Stomach (tissue), 8 donors: ENCODE measurements at regions not wholly inside any gene's neighbourhood (a gene's known extent, or its start where the extent isn't known, plus 50 kb on each side); places are given as distances from the start of the nearest gene placed in this dataset.
"Not testable (repeated sequence)": the region's sequence is repeated elsewhere in the genome, so short reads cannot be mapped to it uniquely, and the experiment has no call there.

ENCODE experiments used
- DNase-seq, 2 donors: peaks; one replicate each; pipeline versions ENCODE4 v3.0.0 to v3.0.0-alpha.2; 2013 to 2019
- H3K27ac ChIP-seq, 5 donors: fragments of 200-600 bp in 4 of 5; sonication (generic) in 4 of 5; one replicate each; pipeline ENCODE4 v1.5.1; 2013 to 2019; ENCODE audit warnings: mild to moderate bottlenecking in 1 of 5, moderate library complexity in 1 of 5
- H3K27me3 ChIP-seq, 3 donors: fragments of 200-600 bp; sonication (generic); one replicate each; pipeline ENCODE4 v1.5.1; 2017 to 2019; ENCODE audit warnings: mixed run types in 1 of 3
- H3K36me3 ChIP-seq, 4 donors: fragments of 200-600 bp; sonication (generic); 1 replicate in 3 of 4; 2 replicates in 1 of 4; pipeline ENCODE4 v1.5.1; 2016 to 2019
- H3K4me1 ChIP-seq, 4 donors: fragments of 200-600 bp; sonication (generic); one replicate each; pipeline ENCODE4 v1.5.1; 2016 to 2019
- H3K4me3 ChIP-seq, 4 donors: fragments of 200-600 bp; sonication (generic) in 3 of 4; one replicate each; pipeline ENCODE4 v1.5.1; 2016 to 2019; ENCODE audit warnings: mild to moderate bottlenecking in 1 of 4
- H3K9me3 ChIP-seq, 4 donors: fragments of 200-600 bp; sonication (generic); one replicate each; pipeline ENCODE4 v1.5.1; 2016 to 2019
- EP300 ChIP-seq: sonication (generic); formaldehyde crosslinking; IDR thresholded peaks from one replicate; pipeline ENCODE4 v1.6.1; 2017; ENCODE audit warnings: antibody characterized with exemption
- POLR2A ChIP-seq, 4 donors: fragments of 450-650 bp; IDR thresholded peaks; one replicate each; pipeline ENCODE4 v1.6.1; 2016; ENCODE audit warnings: antibody characterized with exemption in 4 of 4, control low read depth in 2 of 4, mild to moderate bottlenecking in 1 of 4, moderate library complexity in 1 of 4
- POLR2AphosphoS5 ChIP-seq, 3 donors: sonication (generic); formaldehyde crosslinking; IDR thresholded peaks; one replicate each; pipeline ENCODE4 v1.6.1; 2016; ENCODE audit warnings: antibody characterized with exemption in 3 of 3
- WGBS, 5 donors: extraction: QIAGEN DNeasy Blood & Tissue Kit in 3 of 5; methylation state at CpG; one replicate each; pipeline versions ENCODE4 v1.1.5 to v1.1.7; 2013 to 2018; 5-methylcytosine and 5-hydroxymethylcytosine counted together
- intact Hi-C: fragments of 100-400 bp; cut with DNase I; formaldehyde crosslinking; loops from one replicate; pipeline ENCODE4 v1.15.1; 2023; ENCODE audit warnings: low total_unique reads
- TF ChIP-seq, protein P1 (sequence below), 7 experiments: fragments of 450-650 bp in 4 of 7; fragments of 200-600 bp in 3 of 7; sonication (generic) in 3 of 7; IDR thresholded peaks; one replicate each; pipeline ENCODE4 v1.5.1; 2016 to 2019; ENCODE audit warnings: antibody characterized with exemption in 7 of 7, control low read depth in 2 of 7, mild to moderate bottlenecking in 1 of 7
- donor health status: healthy with polysubstance abuse.
- donor health status: Bipolar disorder and iron deficiency.
- donor health status: healthy.

GRCh38 chr13:90502153-90502552 lies 845.3 kb upstream of the MIR17HG start:
- H3K27me3 ChIP-seq, result no peaks in the 10 kb centered on the region
- intact Hi-C loops, result no loop called here
- TF ChIP-seq, protein P1, sequence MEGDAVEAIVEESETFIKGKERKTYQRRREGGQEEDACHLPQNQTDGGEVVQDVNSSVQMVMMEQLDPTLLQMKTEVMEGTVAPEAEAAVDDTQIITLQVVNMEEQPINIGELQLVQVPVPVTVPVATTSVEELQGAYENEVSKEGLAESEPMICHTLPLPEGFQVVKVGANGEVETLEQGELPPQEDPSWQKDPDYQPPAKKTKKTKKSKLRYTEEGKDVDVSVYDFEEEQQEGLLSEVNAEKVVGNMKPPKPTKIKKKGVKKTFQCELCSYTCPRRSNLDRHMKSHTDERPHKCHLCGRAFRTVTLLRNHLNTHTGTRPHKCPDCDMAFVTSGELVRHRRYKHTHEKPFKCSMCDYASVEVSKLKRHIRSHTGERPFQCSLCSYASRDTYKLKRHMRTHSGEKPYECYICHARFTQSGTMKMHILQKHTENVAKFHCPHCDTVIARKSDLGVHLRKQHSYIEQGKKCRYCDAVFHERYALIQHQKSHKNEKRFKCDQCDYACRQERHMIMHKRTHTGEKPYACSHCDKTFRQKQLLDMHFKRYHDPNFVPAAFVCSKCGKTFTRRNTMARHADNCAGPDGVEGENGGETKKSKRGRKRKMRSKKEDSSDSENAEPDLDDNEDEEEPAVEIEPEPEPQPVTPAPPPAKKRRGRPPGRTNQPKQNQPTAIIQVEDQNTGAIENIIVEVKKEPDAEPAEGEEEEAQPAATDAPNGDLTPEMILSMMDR (IDR thresholded peaks at IDR 0.05), result no peak
- TF ChIP-seq EP300, result no peak
- no peak for TF ChIP-seq POLR2AphosphoS5 (IDR thresholded peaks at IDR 0.05)
- TF ChIP-seq POLR2A (IDR thresholded peaks at IDR 0.05), result no peak
- H3K4me1 ChIP-seq, result no peaks in the 10 kb centered on the region
- no peaks in the 10 kb centered on the region for H3K9me3 ChIP-seq
- no peak for DNase-seq
- 79 to 100% (median 95%) methylated on average over 1 of the region's 1 CpG for WGBS, 5 donors
- H3K4me3 ChIP-seq, result no peak overlapping the region
- H3K36me3 ChIP-seq, result no peaks in the 10 kb centered on the region
- no peak overlapping the region for H3K27ac ChIP-seq

GRCh38 chr13:90502762-90503161 lies 844.7 kb upstream of the MIR17HG start:
- intact Hi-C loops, result no loop called here
- DNase-seq, result no peak

DNA sequence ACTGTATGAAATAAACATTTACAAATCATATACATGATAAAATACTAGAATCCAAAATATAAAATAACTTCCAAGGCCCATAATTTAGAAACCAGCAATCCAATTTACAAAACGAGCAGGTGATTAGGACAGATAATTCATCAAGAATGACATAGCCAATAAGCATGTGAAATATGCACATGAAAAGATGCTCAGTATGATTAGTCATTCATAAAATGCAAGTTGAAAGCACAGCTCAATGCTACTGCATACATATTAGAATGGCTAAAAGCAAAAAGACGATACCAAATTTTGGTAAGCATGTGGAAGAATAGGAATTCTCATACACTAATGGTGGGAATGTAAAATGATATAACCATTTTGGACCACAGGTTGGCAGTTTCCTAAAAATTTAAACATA lies 837.2 kb upstream of the MIR17HG start:
- no peak for DNase-seq
- TF ChIP-seq, protein P1 (IDR thresholded peaks at IDR 0.05), result no peak
- TF ChIP-seq POLR2A (IDR thresholded peaks at IDR 0.05) (no peak), POLR2AphosphoS5 (IDR thresholded peaks at IDR 0.05) (no peak), EP300 (no peak)
- intact Hi-C loops, result no loop called here
- Histone ChIP-seq H3K4me3 (no peak overlapping the region), H3K9me3 (peaks cover 0 to 6% (median 0%) of the 10 kb centered on the region in 4 donors), H3K27ac (no peak overlapping the region), H3K4me1 (no peaks in the 10 kb centered on the region), H3K27me3 (no peaks in the 10 kb centered on the region), H3K36me3 (no peaks in the 10 kb centered on the region)
- WGBS, 5 donors, result 74 to 86% (median 81%) methylated on average over 2 of the region's 2 CpGs

More at GRCh38 chr13:90502762-90503161, 844.7 kb upstream of the MIR17HG start:
- TF ChIP-seq, protein P1 (IDR thresholded peaks at IDR 0.05), result no peak
- no peak for TF ChIP-seq POLR2A (IDR thresholded peaks at IDR 0.05)
- no peak for TF ChIP-seq EP300
- no peak for TF ChIP-seq POLR2AphosphoS5 (IDR thresholded peaks at IDR 0.05)
- Histone ChIP-seq H3K4me1 (no peaks in the 10 kb centered on the region), H3K27ac (no peak overlapping the region), H3K27me3 (no peaks in the 10 kb centered on the region), H3K4me3 (no peak overlapping the region), H3K36me3 (no peaks in the 10 kb centered on the region), H3K9me3 (no peaks in the 10 kb centered on the region)
- WGBS, 5 donors, result 8 to 32% (median 22%) methylated on average over 2 of the region's 2 CpGs

GRCh38 chr13:90511903-90512302 lies 835.6 kb upstream of the MIR17HG start:
- Histone ChIP-seq H3K36me3 (no peaks in the 10 kb centered on the region), H3K27me3 (no peaks in the 10 kb centered on the region), H3K4me3 (no peak overlapping the region), H3K27ac (no peak overlapping the region), H3K9me3 (peaks cover 0 to 6% (median 0%) of the 10 kb centered on the region in 4 donors), H3K4me1 (no peaks in the 10 kb centered on the region)
- 43 to 54% (median 51%) methylated on average over 2 of the region's 2 CpGs for WGBS, 5 donors
- intact Hi-C loops, result no loop called here
- DNase-seq, result no peak
- TF ChIP-seq EP300 (no peak), POLR2A (IDR thresholded peaks at IDR 0.05) (no peak), POLR2AphosphoS5 (IDR thresholded peaks at IDR 0.05) (no peak)
- TF ChIP-seq, protein P1 (IDR thresholded peaks at IDR 0.05), result no peak

- H3K27me3 ChIP-seq, intact Hi-C loops, H3K36me3 ChIP-seq, DNase-seq, H3K27ac ChIP-seq, H3K4me1 ChIP-seq, H3K4me3 ChIP-seq: not testable (repeated sequence)
- peaks cover 0 to 12% (median 2%) of the 10 kb centered on the region in 4 donors for H3K9me3 ChIP-seq
- WGBS, 5 donors, result 90 to 96% (median 91%) methylated on average over 12 of the region's 12 CpGs
These were observed 832.8 kb upstream of the MIR17HG start for GRCh38 chr13:90514712-90515111.
